Right lobe of liver (tissue), 6 donors: ENCODE measurements at regions not wholly inside any gene's neighbourhood (a gene's known extent, or its start where the extent isn't known, plus 50 kb on each side); places are given as distances from the start of the nearest gene placed in this dataset.

Source experiments
- ATAC-seq, 4 donors: fragments of 200-7000 bp; cut with Tn5 transposase; one replicate each; pipeline ENCODE4 v1.9.1; 2020; ENCODE audit warnings: mild to moderate bottlenecking in 4 of 4, moderate library complexity in 4 of 4
- DNase-seq, 3 donors: peaks; one replicate each; pipeline ENCODE4 v3.0.0-alpha.2; 2020
- H3K27ac ChIP-seq, 3 donors: fragments of 200-600 bp; one replicate each; pipeline ENCODE4 v1.8.0; 2022
- H3K27me3 ChIP-seq, 2 donors: fragments of 200-600 bp; one replicate each; pipeline ENCODE4 v1.8.0; 2022
- H3K36me3 ChIP-seq, 4 donors: fragments of 200-600 bp; sonication (generic) in 1 of 4; one replicate each; pipeline versions ENCODE4 v1.5.1 to v1.8.0; 2017 to 2022; ENCODE audit warnings: control low read depth in 1 of 4
- H3K4me1 ChIP-seq, 4 donors: fragments of 200-600 bp; sonication (generic) in 1 of 4; one replicate each; pipeline versions ENCODE4 v1.5.1 to v1.8.0; 2017 to 2022; ENCODE audit warnings: control low read depth in 1 of 4
- H3K4me3 ChIP-seq, 3 donors: fragments of 200-600 bp; one replicate each; pipeline ENCODE4 v1.8.0; 2022
- H3K9me3 ChIP-seq, 4 donors: fragments of 200-600 bp; sonication (generic) in 1 of 4; one replicate each; pipeline versions ENCODE4 v1.5.1 to v1.8.0; 2017 to 2022; ENCODE audit warnings: control low read depth in 1 of 4
- POLR2A ChIP-seq: fragments of 450-650 bp; IDR thresholded peaks from one replicate; pipeline ENCODE4 v1.6.1; 2017; ENCODE audit warnings: antibody characterized with exemption, mild to moderate bottlenecking
- WGBS: methylation state at CpG from one replicate; pipeline ENCODE4 v1.1.6; 2018; ENCODE audit warnings: low coverage, low lambda C conversion rate; ENCODE audit not compliant: insufficient coverage; ENCODE audit errors: missing lambda C conversion rate; 5-methylcytosine and 5-hydroxymethylcytosine counted together
- intact Hi-C, 2 donors: fragments of 100-400 bp; cut with DNase I; formaldehyde crosslinking; loops; one replicate each; pipeline versions ENCODE4 v1.11.2 to v1.14.1; 2022
- TF ChIP-seq, protein P1 (sequence below), 4 donors: fragments of 200-600 bp in 3 of 4; fragments of 450-650 bp in 1 of 4; IDR thresholded peaks; one replicate each; pipeline versions ENCODE4 v1.5.1 to v1.8.0; 2016 to 2022; ENCODE audit warnings: antibody characterized with exemption in 4 of 4, mild to moderate bottlenecking in 2 of 4
- donor health status: DM: no; HTN: yes; CAD: no.
- donor health status: DM: no; HTN: no; CAD: no.
- donor health status: DM: no; HTN: no; CAD: no.
- donor health status: DM: no; HTN: yes; CAD: no.
- donor health status: DM: no; HTN: yes; CAD: no.

DNA sequence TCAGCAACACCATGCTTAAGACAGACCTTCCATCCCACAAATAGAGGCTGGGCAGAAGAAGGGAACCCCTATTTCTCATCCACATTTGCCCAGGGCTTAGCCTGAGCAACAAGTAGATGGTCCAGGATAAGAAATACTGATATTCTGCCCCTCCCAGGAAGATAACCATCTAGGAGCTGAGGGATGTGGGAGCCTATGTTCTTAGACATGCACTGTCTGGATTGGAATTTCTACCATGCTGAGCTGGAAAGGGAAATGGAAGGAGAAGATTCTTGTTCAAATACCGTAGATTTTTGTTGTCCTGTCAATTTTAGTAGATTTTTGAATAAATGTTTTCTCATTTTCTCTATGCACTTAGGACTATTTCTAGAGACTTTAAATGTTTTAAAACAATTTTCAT lies 450.7 kb upstream of the SEMA6D start:
- WGBS, result 82% methylated on average over 1 of the region's 1 CpG
- no peaks in the 10 kb centered on the region for H3K4me1 ChIP-seq
- H3K27ac ChIP-seq, result no peak overlapping the region
- H3K9me3 ChIP-seq, result no peaks in the 10 kb centered on the region
- no peaks in the 10 kb centered on the region for H3K27me3 ChIP-seq
- no peaks in the 10 kb centered on the region for H3K36me3 ChIP-seq
- H3K4me3 ChIP-seq, result no peak overlapping the region
- intact Hi-C loops, result no loop called here
- TF ChIP-seq POLR2A, result no peak
- TF ChIP-seq, protein P1, sequence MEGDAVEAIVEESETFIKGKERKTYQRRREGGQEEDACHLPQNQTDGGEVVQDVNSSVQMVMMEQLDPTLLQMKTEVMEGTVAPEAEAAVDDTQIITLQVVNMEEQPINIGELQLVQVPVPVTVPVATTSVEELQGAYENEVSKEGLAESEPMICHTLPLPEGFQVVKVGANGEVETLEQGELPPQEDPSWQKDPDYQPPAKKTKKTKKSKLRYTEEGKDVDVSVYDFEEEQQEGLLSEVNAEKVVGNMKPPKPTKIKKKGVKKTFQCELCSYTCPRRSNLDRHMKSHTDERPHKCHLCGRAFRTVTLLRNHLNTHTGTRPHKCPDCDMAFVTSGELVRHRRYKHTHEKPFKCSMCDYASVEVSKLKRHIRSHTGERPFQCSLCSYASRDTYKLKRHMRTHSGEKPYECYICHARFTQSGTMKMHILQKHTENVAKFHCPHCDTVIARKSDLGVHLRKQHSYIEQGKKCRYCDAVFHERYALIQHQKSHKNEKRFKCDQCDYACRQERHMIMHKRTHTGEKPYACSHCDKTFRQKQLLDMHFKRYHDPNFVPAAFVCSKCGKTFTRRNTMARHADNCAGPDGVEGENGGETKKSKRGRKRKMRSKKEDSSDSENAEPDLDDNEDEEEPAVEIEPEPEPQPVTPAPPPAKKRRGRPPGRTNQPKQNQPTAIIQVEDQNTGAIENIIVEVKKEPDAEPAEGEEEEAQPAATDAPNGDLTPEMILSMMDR (IDR thresholded peaks at IDR 0.05), result no peak
- ATAC-seq (no peak), DNase-seq (no peak)

DNA sequence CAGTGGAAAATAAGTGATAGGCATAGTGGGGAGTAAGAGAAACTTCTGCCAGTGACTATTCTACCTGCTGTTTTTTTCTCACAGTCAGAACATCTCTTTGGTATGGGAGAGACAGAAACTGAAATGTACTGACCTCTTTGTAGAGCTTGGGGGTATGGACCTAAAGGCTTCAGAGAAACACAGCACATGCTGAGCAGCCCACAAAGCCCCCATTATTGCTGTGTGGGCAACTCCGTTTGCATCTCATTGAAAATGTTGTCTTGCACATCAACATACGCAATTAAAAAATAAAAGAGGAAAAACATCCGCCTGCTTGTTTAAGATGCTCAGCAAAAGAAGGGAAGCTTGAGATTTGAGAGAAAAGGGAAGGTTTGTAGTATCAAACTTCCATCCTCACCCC lies 443.4 kb upstream of the SEMA6D start:
- no peak overlapping the region for H3K27ac ChIP-seq
- no peaks in the 10 kb centered on the region for H3K4me1 ChIP-seq
- WGBS, result 62% methylated on average over 3 of the region's 3 CpGs
- TF ChIP-seq, protein P1 (IDR thresholded peaks at IDR 0.05), result no peak
- TF ChIP-seq POLR2A, result no peak
- no peaks in the 10 kb centered on the region for H3K36me3 ChIP-seq
- H3K27me3 ChIP-seq, result no peaks in the 10 kb centered on the region
- no peak for ATAC-seq
- no peak for DNase-seq
- no peak overlapping the region for H3K4me3 ChIP-seq
- intact Hi-C loops, result no loop called here
- no peaks in the 10 kb centered on the region for H3K9me3 ChIP-seq

DNA sequence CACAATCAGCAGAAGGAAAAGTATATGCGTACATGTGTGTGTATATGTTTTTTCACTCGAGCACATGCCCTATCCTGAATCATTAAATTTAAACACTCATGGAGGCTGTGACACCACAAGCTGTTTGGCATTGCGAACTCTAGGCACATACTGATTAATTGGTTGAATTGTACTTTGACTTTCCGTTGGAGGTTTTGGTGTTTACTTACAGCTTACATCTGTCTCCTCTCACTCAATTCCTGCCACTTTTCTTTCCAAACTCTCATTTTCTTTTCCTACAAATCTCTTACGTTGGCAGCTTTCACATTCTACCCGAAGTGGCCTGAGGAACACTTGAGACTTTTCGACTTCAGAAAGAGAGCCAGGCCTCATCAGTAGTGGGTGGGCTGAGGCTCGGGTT lies 434.1 kb upstream of the SEMA6D start:
- Histone ChIP-seq H3K9me3 (no peaks in the 10 kb centered on the region), H3K36me3 (no peaks in the 10 kb centered on the region), H3K4me3 (no peak overlapping the region), H3K27me3 (no peaks in the 10 kb centered on the region), H3K4me1 (no peaks in the 10 kb centered on the region), H3K27ac (no peak overlapping the region)
- DNase-seq (no peak), ATAC-seq (peak in 1 of 4 donors; percentile 55)
- 41% methylated on average over 8 of the region's 8 CpGs for WGBS
- intact Hi-C loops, result no loop called here
- TF ChIP-seq POLR2A, result no peak
- TF ChIP-seq, protein P1 (IDR thresholded peaks at IDR 0.05), result no peak

DNA sequence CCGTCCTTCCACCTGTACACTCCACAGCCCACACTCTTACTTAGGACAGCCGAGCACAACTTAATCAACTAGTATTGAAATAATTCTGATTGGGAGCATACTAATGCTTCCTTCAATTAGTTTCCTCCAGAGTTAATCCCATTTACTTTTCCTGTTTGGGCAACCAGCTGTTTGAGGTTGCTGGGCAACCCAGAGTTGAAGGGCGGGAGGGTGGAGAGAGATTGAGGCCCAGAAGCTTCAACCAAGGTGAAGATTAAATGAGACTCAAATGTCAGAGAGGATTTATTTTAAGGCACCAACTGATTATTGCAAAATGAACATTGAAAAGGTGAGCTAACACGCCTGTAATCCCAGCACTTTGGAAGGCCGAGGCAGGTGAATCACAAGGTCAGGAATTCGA lies 428.5 kb upstream of the SEMA6D start:
- H3K27me3 ChIP-seq, result no peaks in the 10 kb centered on the region
- ATAC-seq, result no peak
- H3K9me3 ChIP-seq, result no peaks in the 10 kb centered on the region
- H3K4me1 ChIP-seq, result peaks cover 0 to 5% (median 2%) of the 10 kb centered on the region in 4 donors
- H3K27ac ChIP-seq, result no peak overlapping the region
- no peak overlapping the region for H3K4me3 ChIP-seq
- TF ChIP-seq, protein P1 (IDR thresholded peaks at IDR 0.05), result no peak
- no peak for TF ChIP-seq POLR2A
- no peaks in the 10 kb centered on the region for H3K36me3 ChIP-seq
- no peak for DNase-seq
- intact Hi-C loops, result no loop called here
- WGBS, result 86% methylated on average over 5 of the region's 6 CpGs

DNA sequence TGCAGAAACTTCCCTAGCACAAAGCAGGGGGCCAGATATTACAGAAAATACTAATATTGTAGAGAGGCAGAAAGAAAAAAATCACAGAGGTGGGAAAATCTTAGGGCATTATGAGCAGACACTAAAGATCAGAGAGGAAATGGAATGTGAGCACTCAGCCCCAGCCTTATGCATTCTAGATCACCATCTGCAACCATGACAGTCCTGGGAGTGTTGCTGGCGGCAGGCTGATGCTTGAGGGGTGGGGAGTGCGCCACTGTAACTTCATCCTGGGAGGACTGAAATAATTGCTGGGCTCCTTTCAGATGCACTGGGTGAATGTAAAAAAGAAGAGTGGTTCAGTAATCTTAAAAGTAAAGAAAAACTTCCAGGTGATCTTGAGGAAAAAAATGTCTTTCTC lies 427.6 kb upstream of the SEMA6D start:
- DNase-seq (no peak), ATAC-seq (no peak)
- Histone ChIP-seq H3K36me3 (no peaks in the 10 kb centered on the region), H3K4me1 (peaks cover 0 to 12% (median 2%) of the 10 kb centered on the region in 4 donors), H3K27ac (no peak overlapping the region), H3K27me3 (no peaks in the 10 kb centered on the region), H3K4me3 (no peak overlapping the region), H3K9me3 (no peaks in the 10 kb centered on the region)
- TF ChIP-seq POLR2A, result no peak
- TF ChIP-seq, protein P1 (IDR thresholded peaks at IDR 0.05), result no peak
- WGBS, result 76% methylated on average over 2 of the region's 2 CpGs
- intact Hi-C loops, result no loop called here
